Stimulated activated CD4-positive, alpha-beta T cell treated with anti-CD3 and anti-CD28 coated beads, TNF-alpha, amount 100 ng/mL, for 4 hours (primary cell): ENCODE measurements at regions not wholly inside any gene's neighbourhood (a gene's known extent, or its start where the extent isn't known, plus 50 kb on each side); places are given as distances from the start of the nearest gene placed in this dataset.

ENCODE experiments used
- DNase-seq, 3 experiments: peaks; one replicate each; pipeline ENCODE4 v3.0.0-alpha.2; 2020; ENCODE audit warnings: low read depth in 3 of 3

DNA sequence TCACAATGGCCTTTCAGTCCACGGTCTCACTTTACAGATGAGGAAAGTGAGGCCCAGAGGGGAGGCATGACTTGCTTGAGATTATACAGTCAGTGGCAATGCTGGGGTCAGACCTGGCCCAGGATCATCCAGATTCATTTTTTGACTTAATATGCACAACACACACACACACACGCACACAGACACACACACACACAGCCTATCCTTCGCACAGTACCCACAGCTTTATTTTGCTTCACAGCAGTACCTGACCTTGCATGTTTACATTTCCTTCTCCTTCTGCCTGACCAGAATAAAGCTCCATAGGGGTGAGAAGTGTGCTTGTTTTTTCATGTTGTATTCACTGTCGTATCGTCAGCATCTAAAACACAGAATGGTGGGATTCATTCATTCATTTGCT lies 79.8 kb downstream of the VEGFA start:
- no peak for DNase-seq

DNA sequence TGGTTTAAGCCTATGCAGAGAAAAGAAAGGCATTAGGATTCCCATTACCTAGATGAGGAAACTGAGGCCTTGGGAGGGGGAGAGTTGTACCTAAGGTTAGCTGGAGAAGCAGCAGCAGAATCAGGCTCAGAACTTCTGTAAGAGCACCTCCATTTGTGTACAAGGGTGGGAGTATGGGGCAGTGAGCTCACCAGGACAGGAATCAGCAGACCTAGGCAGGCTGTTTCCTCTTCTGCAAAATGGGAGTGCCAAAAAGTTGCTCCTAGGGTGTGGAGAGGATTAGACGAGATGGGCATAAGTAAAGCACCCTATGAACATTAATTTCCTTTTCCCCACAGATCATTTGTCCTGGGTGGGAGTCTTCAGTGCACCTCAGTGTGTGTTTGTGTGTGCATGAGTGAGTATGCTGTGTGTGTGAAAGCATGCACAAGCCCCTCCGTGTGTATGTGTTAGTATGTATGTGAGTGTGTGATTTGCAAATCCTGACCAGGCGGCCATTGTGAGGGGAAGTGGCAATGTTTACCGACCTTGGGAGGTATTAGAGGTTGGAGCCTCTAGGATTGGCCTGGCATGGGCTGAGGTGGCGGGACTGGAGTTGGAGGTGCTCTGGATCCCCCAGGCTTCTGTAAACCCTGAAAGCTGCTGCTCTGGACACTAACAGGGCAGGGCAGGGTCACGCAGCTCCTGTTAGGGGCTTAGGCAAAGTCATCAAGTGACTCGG lies 78.8 kb downstream of the VEGFA start:
- no peak for DNase-seq

GRCh38 chr6:43847741-43848630 lies 78.0 kb downstream of the VEGFA start:
- no peak for DNase-seq

- DNase-seq: no peak
Observed at GRCh38 chr6:43846556-43846955, 76.5 kb downstream of the VEGFA start.

DNA sequence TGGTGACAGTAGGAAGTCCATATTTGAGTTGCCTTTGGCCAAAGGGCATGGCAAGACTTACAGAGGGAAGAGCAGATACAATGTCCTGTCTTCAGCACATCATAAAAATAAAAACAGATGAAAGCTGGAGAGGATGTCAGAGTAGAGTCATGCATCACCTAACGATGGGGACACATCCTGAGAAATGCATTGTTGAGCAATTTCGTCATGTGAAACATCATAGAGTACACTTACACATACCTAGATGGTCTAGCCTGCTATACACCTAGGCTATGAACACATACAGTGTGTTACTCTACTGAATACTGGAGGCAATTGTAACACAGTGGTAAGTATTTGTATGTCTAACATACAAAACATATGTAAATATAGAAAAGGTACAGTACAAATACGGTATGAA lies 75.6 kb downstream of the VEGFA start:
- DNase-seq: no peak

GRCh38 chr6:43843669-43844171 lies 73.7 kb downstream of the VEGFA start:
- DNase-seq: no peak

DNA sequence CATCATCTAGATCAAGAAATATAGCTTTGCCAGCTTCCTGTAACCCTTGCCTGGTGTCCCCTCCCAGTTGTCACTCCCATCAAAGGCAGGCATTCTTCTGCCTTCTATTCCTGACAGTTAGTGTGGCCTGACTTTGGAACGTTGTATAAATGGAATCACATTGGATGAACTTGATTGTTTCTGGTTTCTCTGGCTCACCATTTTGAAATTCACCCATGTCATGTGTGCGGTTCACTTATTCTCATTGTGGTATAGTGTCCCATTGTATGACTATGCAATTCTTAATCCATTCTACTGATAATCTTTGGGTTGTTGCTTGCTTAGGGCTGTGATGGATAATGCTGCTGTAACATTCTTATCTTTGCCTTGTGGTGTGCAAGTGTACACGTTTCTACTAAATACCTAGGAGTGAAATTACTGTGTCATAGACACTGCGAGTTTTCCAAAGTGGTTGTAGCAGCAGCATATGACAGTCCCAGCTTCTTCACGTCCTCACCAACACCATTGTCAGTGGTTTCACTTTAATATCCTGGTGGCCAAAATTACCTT lies 73.2 kb downstream of the VEGFA start:
- DNase-seq: no peak

DNA sequence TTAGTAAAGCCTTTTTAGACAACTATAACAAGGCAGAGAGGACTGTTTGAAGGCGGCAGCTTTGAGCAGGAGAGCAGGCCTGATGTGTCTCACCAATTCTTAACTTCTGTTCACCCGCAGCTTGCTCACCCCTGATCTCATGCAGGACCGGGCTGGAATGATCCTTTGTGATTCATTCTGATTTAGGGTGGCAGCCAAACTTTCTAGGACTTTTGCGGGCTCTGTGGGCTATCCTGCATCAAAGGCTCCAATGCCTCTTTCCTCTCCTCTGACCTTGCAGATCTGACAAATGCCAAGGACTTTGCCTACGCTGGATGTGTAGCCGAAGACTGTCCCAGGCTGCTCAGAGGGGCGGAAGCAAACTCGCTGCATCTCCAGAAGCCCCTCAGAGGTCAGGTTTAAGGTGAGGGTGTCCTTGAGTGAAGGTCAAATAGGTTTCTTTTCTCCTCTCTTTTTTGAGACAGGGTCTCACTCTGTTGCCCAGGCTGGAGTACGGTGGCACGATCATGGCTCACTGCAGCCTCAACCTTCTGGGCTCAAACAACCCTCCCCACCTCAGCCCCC lies 72.3 kb downstream of the VEGFA start:
- no peak for DNase-seq

GRCh38 chr6:43840490-43841218 lies 70.6 kb downstream of the VEGFA start:
- DNase-seq: no peak

GRCh38 chr6:43838276-43839036 lies 68.4 kb downstream of the VEGFA start:
- no peak for DNase-seq

GRCh38 chr6:43837507-43837906 lies 67.5 kb downstream of the VEGFA start:
- DNase-seq: no peak

GRCh38 chr6:43836507-43837240 lies 66.7 kb downstream of the VEGFA start:
- no peak for DNase-seq
